SIG-M5 treated with dmso at 0.1 percent for 504 hours (cell line): ENCODE measurements at regions not wholly inside any gene's neighbourhood (a gene's known extent, or its start where the extent isn't known, plus 50 kb on each side); places are given as distances from the start of the nearest gene placed in this dataset.

ENCODE experiments used
- DNase-seq: peaks from one replicate; lab custom pipeline; 2025; ENCODE audit not compliant: unreplicated experiment; lab: John Stamatoyannopoulos, UW

DNA sequence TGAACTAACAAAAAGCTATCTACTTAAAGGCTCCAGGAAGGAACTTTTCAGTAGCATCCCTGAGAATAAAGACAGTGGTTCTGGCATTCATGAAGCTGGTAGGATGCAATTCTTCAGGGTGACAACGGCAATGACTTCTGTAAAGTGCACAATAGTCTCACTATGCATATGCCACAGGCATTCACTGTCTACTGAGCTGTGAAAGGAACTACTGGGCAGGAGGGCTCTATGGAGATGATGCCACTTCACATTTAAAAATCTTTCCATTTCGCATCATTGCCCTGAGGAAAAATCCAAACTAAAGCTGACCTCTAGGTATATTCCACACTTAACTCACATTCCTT is 2020.6 kb upstream of the PCDH20 start:
- no peak for DNase-seq

- no peak for DNase-seq
Measured at GRCh38 chr13:63435667-63436324, 2020.1 kb upstream of the PCDH20 start.

GRCh38 chr13:63433546-63434150 is 2018.0 kb upstream of the PCDH20 start:
- DNase-seq: no peak

DNA sequence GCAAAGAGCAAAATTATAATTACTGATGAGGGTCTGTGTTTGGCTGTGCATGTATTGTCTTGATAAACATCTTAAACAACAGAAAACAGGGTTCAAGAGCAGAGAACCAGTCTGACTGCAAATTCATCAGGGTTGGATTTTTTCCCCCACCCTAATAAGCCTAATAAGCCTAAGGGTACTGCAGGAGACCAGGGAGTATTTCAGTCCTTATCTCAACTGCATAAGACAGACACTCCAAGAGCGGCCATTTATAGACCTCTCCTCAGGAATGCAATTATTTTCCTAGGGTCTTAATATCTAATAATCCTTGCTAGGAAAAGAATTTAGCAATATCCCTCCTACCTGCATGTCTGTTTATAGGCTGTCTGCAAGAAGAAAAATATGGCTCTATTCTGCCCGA is 2011.5 kb upstream of the PCDH20 start:
- no peak for DNase-seq

GRCh38 chr13:63425131-63425530 is 2009.5 kb upstream of the PCDH20 start:
- no peak for DNase-seq

GRCh38 chr13:63421123-63421522 is 2005.5 kb upstream of the PCDH20 start:
- DNase-seq: no peak

DNA sequence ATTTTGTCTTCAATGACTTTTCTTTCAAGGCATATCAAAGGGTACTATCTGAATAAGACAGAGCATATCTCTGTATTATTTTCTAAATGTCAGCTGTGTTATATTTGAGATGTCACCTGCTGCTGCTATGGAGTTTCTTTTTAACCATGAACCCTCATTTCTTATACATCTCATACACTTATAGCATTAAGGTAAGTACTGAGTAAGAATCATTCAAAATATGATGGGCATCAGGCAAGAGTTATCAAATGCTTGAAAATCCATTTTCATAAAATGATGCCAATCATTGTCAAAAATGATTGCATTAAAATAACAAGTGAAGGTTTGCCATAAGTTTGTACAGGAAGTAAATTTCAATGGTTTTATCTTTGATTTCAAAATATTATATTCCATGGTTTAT is 2005.0 kb upstream of the PCDH20 start:
- DNase-seq: no peak

DNA sequence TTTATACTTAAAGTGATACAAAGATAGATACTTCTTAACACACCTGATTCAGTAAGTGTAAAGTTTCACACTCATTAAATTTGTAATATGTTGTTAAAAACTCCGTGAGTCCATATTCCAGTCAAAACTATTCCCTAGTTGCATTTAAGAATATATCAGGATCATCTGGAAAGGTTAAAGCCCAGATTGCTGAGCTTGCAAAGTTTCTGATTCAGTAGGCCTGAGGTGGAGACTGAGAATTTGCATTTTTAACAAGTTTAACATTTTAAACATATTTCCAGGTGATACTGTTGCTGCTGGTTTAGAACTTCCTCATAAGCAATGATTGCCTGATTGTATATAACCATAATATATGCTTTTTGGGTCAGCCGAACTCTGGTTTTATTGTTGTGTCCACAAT is 1998.6 kb upstream of the PCDH20 start:
- DNase-seq: no peak

DNA sequence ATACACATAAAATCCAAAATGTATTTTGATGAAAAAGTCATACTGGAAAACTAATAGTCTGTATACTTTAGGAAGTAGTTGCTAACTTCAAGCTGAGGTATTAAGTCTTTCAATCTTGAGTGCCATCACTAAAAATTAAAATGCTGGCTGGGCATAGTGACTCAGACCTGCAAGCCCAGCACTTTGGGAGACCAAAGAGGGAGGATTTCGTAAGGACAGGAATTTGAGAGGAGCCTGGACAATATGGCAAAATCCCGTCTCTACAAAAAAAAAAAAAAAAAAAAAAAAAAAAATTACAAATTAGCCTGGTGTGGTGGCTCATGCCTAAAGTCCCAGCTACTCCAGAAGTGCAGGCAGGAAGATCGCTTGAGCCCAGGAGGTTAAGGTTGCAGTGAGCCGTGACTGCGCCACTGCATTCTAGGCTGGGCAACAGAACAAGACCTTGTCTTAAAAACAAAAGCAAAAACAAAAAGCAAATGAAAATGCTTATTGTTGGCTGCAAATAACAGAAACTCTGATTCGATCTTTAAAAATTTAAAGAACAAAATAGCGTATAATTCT is 1994.2 kb upstream of the PCDH20 start:
- DNase-seq: no peak

DNA sequence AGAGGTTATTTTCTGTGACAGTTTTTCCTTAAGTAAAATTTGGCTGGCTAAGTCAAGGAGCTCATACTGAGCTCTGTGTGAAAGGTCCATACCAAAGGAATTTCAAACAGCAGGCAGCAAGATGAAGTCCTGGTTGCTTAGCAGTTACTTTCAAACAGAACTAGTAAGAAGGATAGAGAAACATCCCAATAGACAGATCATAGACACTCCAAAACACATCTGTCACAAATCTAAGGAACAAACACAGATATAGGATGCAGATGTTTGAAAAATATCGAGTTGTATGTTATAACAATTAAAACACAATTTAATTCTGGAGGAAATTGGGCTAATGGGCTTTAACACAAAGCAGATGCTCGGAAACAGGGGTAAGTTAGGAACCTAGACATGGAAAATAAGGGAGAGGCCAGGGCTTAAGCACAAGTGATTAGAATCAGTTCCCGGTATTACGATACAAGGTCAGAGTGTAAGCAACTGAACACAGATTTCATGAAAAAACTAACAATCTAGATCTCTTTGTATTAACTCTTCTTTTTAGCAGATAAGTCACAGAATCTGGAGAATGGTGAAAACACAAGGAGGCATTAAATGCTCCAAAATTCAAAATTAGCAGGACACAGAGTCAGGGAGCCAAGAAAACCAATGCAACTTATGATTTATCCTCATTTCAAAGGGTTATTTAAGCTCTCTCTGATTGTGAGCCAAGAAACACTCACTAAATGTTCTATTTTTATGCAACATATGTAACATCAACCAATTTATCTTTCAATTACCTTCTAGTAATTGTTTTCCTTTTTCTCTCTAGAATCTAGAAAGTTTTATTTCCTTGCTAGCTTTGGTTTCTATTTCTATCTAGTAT is 1992.9 kb upstream of the PCDH20 start:
- no peak for DNase-seq

DNA sequence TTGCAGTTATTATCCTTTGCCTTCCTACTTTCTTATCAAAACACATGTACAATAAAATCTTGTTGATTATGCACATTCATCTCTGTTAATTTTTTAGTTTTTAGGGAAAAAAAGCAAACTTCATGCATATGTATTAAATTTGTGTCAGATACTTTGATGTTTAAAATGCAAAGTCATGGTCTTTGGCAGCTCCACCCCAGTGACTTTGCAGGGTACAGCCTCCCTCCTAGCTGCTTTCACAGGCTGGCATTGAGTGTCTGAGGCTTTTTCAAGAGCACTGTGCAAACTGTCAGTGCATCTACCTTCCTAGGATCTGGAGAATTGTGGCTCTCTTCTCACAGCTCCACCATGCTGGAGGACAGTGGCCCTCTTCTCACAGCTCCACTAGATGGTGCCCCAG is 1988.1 kb upstream of the PCDH20 start:
- no peak for DNase-seq

DNA sequence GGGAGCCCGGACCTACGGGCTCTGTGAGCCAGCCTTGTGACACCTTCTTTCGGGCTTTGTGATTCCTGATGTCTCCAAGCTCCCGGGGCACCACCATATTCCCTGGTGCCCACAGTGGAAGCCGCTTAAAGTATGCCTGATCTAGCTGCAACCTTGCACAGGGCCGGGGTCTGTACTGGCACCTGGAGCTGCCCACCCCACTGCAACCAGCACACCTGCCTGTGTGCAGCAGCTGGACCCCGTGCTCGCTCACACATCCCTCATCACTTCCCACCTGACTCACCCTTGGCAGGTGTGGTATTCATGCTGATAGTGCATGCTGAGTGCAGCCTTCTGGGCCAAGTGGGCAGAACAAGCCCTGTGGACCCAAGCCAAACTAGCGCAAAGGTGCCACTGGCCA is 1981.1 kb upstream of the PCDH20 start:
- no peak for DNase-seq

- DNase-seq: no peak
Measured at GRCh38 chr13:63393112-63393511, 1977.5 kb upstream of the PCDH20 start.

GRCh38 chr13:63389756-63390155 is 1974.1 kb upstream of the PCDH20 start:
- no peak for DNase-seq

DNA sequence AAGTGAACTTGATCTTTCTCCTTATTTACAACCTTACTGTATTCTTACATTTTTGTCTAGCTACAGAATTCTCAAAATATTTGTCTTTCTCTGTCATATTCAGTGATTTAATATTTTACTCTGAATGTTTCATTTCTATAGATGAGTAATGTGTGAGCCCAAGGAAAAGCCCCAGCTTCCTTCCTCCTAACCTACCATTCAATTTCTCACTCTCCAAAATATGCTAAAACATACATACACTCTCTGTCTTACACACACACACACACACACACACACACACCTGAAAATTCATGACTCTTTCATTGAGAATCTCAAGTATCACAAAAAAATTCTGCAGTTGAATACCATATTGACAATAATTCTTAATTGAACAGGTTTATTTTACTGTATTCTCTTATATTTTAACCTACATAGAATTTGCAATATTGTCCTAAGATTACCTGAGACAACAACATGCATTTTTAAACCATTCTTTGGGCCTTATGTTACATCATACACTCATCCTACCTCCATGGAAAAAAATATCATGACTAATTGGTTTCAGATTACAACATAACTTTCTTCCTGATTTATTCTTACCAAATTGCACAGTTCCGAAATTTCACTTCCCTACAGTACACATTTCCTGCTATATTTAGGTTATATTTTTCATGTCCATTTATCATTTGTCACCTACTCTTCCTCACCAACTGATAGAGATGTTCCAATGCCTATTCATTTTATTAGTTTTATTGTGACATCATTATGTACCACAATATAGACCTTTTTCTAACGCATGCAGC is 1965.6 kb upstream of the PCDH20 start:
- peak; percentile 74 for DNase-seq

- DNase-seq: no peak
Measured at GRCh38 chr13:63377986-63378385, 1962.3 kb upstream of the PCDH20 start.

GRCh38 chr13:63370101-63370500 is 1954.5 kb upstream of the PCDH20 start:
- no peak for DNase-seq

DNA sequence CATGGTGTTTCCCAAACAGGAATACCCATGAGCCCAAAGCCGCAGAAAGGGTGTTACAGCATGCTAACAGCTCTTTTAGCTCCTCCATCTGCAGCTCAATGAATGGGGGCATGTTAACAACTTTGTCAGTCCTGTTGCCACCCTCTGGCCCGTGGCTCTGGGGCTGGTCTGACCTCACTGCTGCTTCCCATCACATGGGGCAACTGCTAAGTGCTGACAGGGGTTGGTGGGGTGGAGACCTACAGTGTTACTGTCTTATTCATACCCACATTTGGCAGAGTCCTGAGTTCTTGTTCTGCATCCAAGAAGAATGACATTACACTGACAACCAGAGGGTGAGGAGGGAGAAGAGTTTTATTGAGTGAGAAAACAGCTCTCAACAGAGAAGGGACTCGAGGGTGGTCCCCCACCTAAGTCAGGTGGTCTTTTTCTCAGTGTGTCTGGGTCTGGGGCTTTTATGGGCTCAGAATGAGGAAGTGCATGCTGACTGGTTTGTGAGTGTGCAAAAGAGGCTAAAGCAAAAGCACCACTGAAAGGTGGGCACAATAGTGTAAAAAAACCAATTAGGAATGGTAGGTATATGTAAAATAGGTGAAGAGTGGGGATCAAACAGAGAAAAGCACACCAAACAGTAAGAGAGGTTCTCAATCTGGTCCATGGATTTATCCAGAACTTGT is 1952.0 kb upstream of the PCDH20 start:
- DNase-seq: no peak

- no peak for DNase-seq
Measured at GRCh38 chr13:63364159-63364558, 1948.5 kb upstream of the PCDH20 start.

GRCh38 chr13:63351533-63351932 is 1935.9 kb upstream of the PCDH20 start:
- DNase-seq: no peak

GRCh38 chr13:63351081-63351480 is 1935.4 kb upstream of the PCDH20 start:
- no peak for DNase-seq
